Tibial nerve (tissue), 4 donors: ENCODE measurements at regions not wholly inside any gene's neighbourhood (a gene's known extent, or its start where the extent isn't known, plus 50 kb on each side); places are given as distances from the start of the nearest gene placed in this dataset.

Experiments used
- DNase-seq, 2 donors: peaks; one replicate each; pipeline ENCODE4 v3.0.0-alpha.2; 2019; ENCODE audit warnings: low spot score in 2 of 2
- H3K27ac ChIP-seq, 4 donors: fragments of 200-600 bp; sonication (generic) in 3 of 4; one replicate each; pipeline ENCODE4 v1.5.1; 2017 to 2019; ENCODE audit warnings: mild to moderate bottlenecking in 1 of 4
- H3K27me3 ChIP-seq, 2 donors: fragments of 200-600 bp; sonication (generic) in 1 of 2; one replicate each; pipeline versions ENCODE4 v1.5.1 to v1.6.0; 2017 to 2019
- H3K36me3 ChIP-seq, 3 donors: fragments of 200-600 bp; sonication (generic); one replicate each; pipeline ENCODE4 v1.5.1; 2018 to 2019
- H3K4me1 ChIP-seq, 4 donors: fragments of 200-600 bp; sonication (generic) in 3 of 4; one replicate each; pipeline ENCODE4 v1.5.1; 2017 to 2019
- H3K4me3 ChIP-seq, 4 donors: fragments of 200-600 bp; sonication (generic) in 3 of 4; one replicate each; pipeline ENCODE4 v1.5.1; 2017 to 2019; ENCODE audit warnings: mild to moderate bottlenecking in 1 of 4, moderate library complexity in 1 of 4
- H3K9me3 ChIP-seq, 4 donors: fragments of 200-600 bp; sonication (generic) in 3 of 4; one replicate each; pipeline ENCODE4 v1.5.1; 2017 to 2019
- CTCF ChIP-seq, 5 experiments: fragments of 200-600 bp in 3 of 5; fragments of 450-650 bp in 2 of 5; sonication (generic) in 3 of 5; IDR thresholded peaks; one replicate each; pipeline ENCODE4 v1.5.1; 2016 to 2019; ENCODE audit warnings: antibody characterized with exemption in 5 of 5, mild to moderate bottlenecking in 3 of 5, moderate library complexity in 2 of 5
- EP300 ChIP-seq, 2 donors: sonication (generic); formaldehyde crosslinking; IDR thresholded peaks; one replicate each; pipeline ENCODE4 v1.6.1; 2017; ENCODE audit warnings: antibody characterized with exemption in 2 of 2, mild to moderate bottlenecking in 1 of 2
- POLR2A ChIP-seq, 2 donors: fragments of 450-650 bp; IDR thresholded peaks; one replicate each; pipeline ENCODE4 v1.6.1; 2017; ENCODE audit warnings: antibody characterized with exemption in 2 of 2, mild to moderate bottlenecking in 2 of 2, moderate library complexity in 2 of 2
- WGBS, 2 donors: methylation state at CpG; one replicate each; pipeline ENCODE4 v1.1.5; 2018; 5-methylcytosine and 5-hydroxymethylcytosine counted together

- Histone ChIP-seq H3K27me3 (no peaks in the 10 kb centered on the region), H3K4me1 (no peaks in the 10 kb centered on the region), H3K4me3 (no peak overlapping the region), H3K9me3 (no peaks in the 10 kb centered on the region), H3K36me3 (no peaks in the 10 kb centered on the region), H3K27ac (no peak overlapping the region)
- no peak for TF ChIP-seq EP300 (IDR thresholded peaks at IDR 0.05)
- no peak for TF ChIP-seq POLR2A (IDR thresholded peaks at IDR 0.05)
- TF ChIP-seq CTCF (IDR thresholded peaks at IDR 0.05) = no peak
- 92 to 94% methylated on average over 18 of the region's 18 CpGs for WGBS, 2 donors
- no peak for DNase-seq
These were observed 1312.3 kb downstream of the FAM181B start for GRCh38 chr11:81421251-81421860.

GRCh38 chr11:81420668-81421250 is 1312.9 kb downstream of the FAM181B start:
- no peak for DNase-seq
- no peaks in the 10 kb centered on the region for H3K4me1 ChIP-seq
- no peaks in the 10 kb centered on the region for H3K27me3 ChIP-seq
- H3K4me3 ChIP-seq = no peak overlapping the region
- H3K36me3 ChIP-seq = no peaks in the 10 kb centered on the region
- no peaks in the 10 kb centered on the region for H3K9me3 ChIP-seq
- WGBS, 2 donors = 69 to 70% methylated on average over 3 of the region's 3 CpGs
- H3K27ac ChIP-seq = no peak overlapping the region
- no peak for TF ChIP-seq CTCF (IDR thresholded peaks at IDR 0.05)
- no peak for TF ChIP-seq EP300 (IDR thresholded peaks at IDR 0.05)
- TF ChIP-seq POLR2A (IDR thresholded peaks at IDR 0.05) = no peak

DNA sequence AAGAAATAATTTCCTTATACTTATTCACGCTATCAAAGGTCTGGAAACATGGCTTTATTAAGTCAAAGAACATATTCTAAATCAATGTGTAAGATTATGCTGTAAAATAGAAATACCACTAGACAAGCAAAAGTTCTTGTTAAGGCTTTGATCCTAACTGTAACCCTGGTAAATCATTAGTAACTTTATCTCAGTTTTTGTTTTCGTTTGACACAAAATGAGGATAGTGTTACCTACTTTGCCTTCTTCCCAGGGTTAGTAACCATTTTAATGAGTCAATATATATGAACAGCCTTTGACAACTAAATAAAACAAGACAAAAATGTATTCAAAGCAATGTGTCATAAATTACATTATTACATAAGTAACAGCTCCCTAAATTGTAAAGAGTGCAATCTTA is 1336.3 kb downstream of the FAM181B start:
- H3K4me1 ChIP-seq = no peaks in the 10 kb centered on the region
- no peaks in the 10 kb centered on the region for H3K36me3 ChIP-seq
- H3K4me3 ChIP-seq = no peak overlapping the region
- no peaks in the 10 kb centered on the region for H3K9me3 ChIP-seq
- DNase-seq = no peak
- no peaks in the 10 kb centered on the region for H3K27me3 ChIP-seq
- TF ChIP-seq POLR2A (IDR thresholded peaks at IDR 0.05) (no peak), EP300 (IDR thresholded peaks at IDR 0.05) (no peak), CTCF (IDR thresholded peaks at IDR 0.05) (no peak)
- WGBS, 2 donors = 79 to 88% methylated on average over 2 of the region's 2 CpGs
- no peak overlapping the region for H3K27ac ChIP-seq

GRCh38 chr11:81394311-81394710 is 1339.4 kb downstream of the FAM181B start:
- H3K27ac ChIP-seq = no peak overlapping the region
- no peak for TF ChIP-seq EP300 (IDR thresholded peaks at IDR 0.05)
- no peak for TF ChIP-seq CTCF (IDR thresholded peaks at IDR 0.05)
- no peak for TF ChIP-seq POLR2A (IDR thresholded peaks at IDR 0.05)
- WGBS, 2 donors = 39 to 48% methylated on average over 2 of the region's 2 CpGs
- no peak for DNase-seq
- H3K4me3 ChIP-seq = no peak overlapping the region
- no peaks in the 10 kb centered on the region for H3K4me1 ChIP-seq
- no peaks in the 10 kb centered on the region for H3K27me3 ChIP-seq
- H3K9me3 ChIP-seq = no peaks in the 10 kb centered on the region
- no peaks in the 10 kb centered on the region for H3K36me3 ChIP-seq

DNA sequence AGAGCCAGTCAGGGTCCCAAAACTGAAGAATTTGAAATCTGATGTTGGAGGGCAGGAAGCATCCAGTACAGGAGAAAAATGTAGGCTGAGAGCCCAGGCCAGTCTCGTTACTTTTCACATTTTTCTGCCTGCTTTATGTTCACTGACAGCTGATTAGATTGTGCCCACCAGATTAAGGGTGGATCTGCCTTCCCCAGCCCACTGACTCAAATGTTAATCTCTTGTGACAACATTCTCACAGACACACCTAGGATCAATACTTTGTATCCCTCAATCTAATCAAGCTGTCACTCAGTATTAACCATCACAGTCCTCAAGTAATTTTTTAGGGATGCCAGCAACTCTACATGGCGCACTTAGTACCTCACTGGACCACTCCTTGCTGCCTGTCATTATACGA is 1345.3 kb downstream of the FAM181B start:
- Histone ChIP-seq H3K27ac (no peak overlapping the region), H3K4me1 (no peaks in the 10 kb centered on the region), H3K4me3 (no peak overlapping the region), H3K36me3 (no peaks in the 10 kb centered on the region), H3K27me3 (no peaks in the 10 kb centered on the region), H3K9me3 (peaks cover 0 to 4% (median 0%) of the 10 kb centered on the region in 4 donors)
- TF ChIP-seq EP300 (IDR thresholded peaks at IDR 0.05) = no peak
- TF ChIP-seq POLR2A (IDR thresholded peaks at IDR 0.05) = no peak
- TF ChIP-seq CTCF (IDR thresholded peaks at IDR 0.05) = no peak
- WGBS, 2 donors = 60 to 85% methylated on average over 3 of the region's 3 CpGs
- DNase-seq = no peak
